ENCODE measurements at regions not wholly inside any gene's neighbourhood (a gene's known extent, or its start where the extent isn't known, plus 50 kb on each side); places are given as distances from the start of the nearest gene placed in this dataset.

GRCh38 chr16:24671455-24671954, 57.9 kb upstream of the TNRC6A start:
- no peaks in the 10 kb centered on the region for H3K9me3 ChIP-seq (ENCODE audit: severe bottlenecking)
- DNase-seq (ENCODE audit: low spot score), result no peak
- TF ChIP-seq CTCF (IDR thresholded peaks at IDR 0.05; ENCODE audit: poor library complexity, severe bottlenecking), result no peak
- no peak for ATAC-seq (ENCODE audit: low read depth)
- no peaks in the 10 kb centered on the region for H3K27me3 ChIP-seq (ENCODE audit: insufficient read depth, poor library complexity, severe bottlenecking)
- H3K4me1 ChIP-seq (ENCODE audit: insufficient read depth, poor library complexity, severe bottlenecking), result peaks cover 20% of the 10 kb centered on the region
- H3K36me3 ChIP-seq (ENCODE audit: low read depth), result no peaks in the 10 kb centered on the region
- H3K4me3 ChIP-seq (ENCODE audit: severe bottlenecking), result no peak overlapping the region
- H3K27ac ChIP-seq (ENCODE audit: poor library complexity, severe bottlenecking), result no peak overlapping the region

- no peak for TF ChIP-seq CTCF (IDR thresholded peaks at IDR 0.05; ENCODE audit: poor library complexity, severe bottlenecking)
These were observed 56.3 kb upstream of the TNRC6A start for GRCh38 chr16:24673155-24673554.

GRCh38 chr16:24674877-24675276, 54.6 kb upstream of the TNRC6A start:
- no peaks in the 10 kb centered on the region for H3K9me3 ChIP-seq (ENCODE audit: severe bottlenecking)
- ATAC-seq (ENCODE audit: low read depth), result no peak
- H3K4me3 ChIP-seq (ENCODE audit: severe bottlenecking), result no peak overlapping the region
- no peak overlapping the region for H3K27ac ChIP-seq (ENCODE audit: poor library complexity, severe bottlenecking)
- no peaks in the 10 kb centered on the region for H3K36me3 ChIP-seq (ENCODE audit: low read depth)
- H3K27me3 ChIP-seq (ENCODE audit: insufficient read depth, poor library complexity, severe bottlenecking), result no peaks in the 10 kb centered on the region
- TF ChIP-seq CTCF (IDR thresholded peaks at IDR 0.05; ENCODE audit: poor library complexity, severe bottlenecking), result no peak
- DNase-seq (ENCODE audit: low spot score), result no peak
- H3K4me1 ChIP-seq (ENCODE audit: insufficient read depth, poor library complexity, severe bottlenecking), result peaks cover 8% of the 10 kb centered on the region

More at GRCh38 chr16:24673155-24673554, 56.3 kb upstream of the TNRC6A start:
- no peak for DNase-seq (ENCODE audit: low spot score)
- no peak for ATAC-seq (ENCODE audit: low read depth)
- Histone ChIP-seq H3K36me3 (ENCODE audit: low read depth) (no peaks in the 10 kb centered on the region), H3K27ac (ENCODE audit: poor library complexity, severe bottlenecking) (no peak overlapping the region), H3K4me3 (ENCODE audit: severe bottlenecking) (no peak overlapping the region), H3K27me3 (ENCODE audit: insufficient read depth, poor library complexity, severe bottlenecking) (no peaks in the 10 kb centered on the region), H3K4me1 (ENCODE audit: insufficient read depth, poor library complexity, severe bottlenecking) (peaks cover 20% of the 10 kb centered on the region), H3K9me3 (ENCODE audit: severe bottlenecking) (no peaks in the 10 kb centered on the region)

- ATAC-seq (ENCODE audit: low read depth), result no peak
- no peaks in the 10 kb centered on the region for H3K27me3 ChIP-seq (ENCODE audit: insufficient read depth, poor library complexity, severe bottlenecking)
- peaks cover 17% of the 10 kb centered on the region for H3K4me1 ChIP-seq (ENCODE audit: insufficient read depth, poor library complexity, severe bottlenecking)
- H3K9me3 ChIP-seq (ENCODE audit: severe bottlenecking), result no peaks in the 10 kb centered on the region
- H3K4me3 ChIP-seq (ENCODE audit: severe bottlenecking), result no peak overlapping the region
- DNase-seq (ENCODE audit: low spot score), result no peak
- H3K36me3 ChIP-seq (ENCODE audit: low read depth), result no peaks in the 10 kb centered on the region
- no peak overlapping the region for H3K27ac ChIP-seq (ENCODE audit: poor library complexity, severe bottlenecking)
- no peak for TF ChIP-seq CTCF (IDR thresholded peaks at IDR 0.05; ENCODE audit: poor library complexity, severe bottlenecking)
These were observed 52.1 kb upstream of the TNRC6A start for GRCh38 chr16:24677388-24677787.
